HG02840 (cell line): ENCODE measurements at regions not wholly inside any gene's neighbourhood (a gene's known extent, or its start where the extent isn't known, plus 50 kb on each side); places are given as distances from the start of the nearest gene placed in this dataset.

Experiments
- ATAC-seq: cut with Tn5 transposase; IDR thresholded peaks from one replicate; pipeline ENCODE4 v1.9.1; 2021; ENCODE audit warnings: mild to moderate bottlenecking, moderate library complexity, moderate number of reproducible peaks; ENCODE audit not compliant: unreplicated experiment, low FRiP score

DNA sequence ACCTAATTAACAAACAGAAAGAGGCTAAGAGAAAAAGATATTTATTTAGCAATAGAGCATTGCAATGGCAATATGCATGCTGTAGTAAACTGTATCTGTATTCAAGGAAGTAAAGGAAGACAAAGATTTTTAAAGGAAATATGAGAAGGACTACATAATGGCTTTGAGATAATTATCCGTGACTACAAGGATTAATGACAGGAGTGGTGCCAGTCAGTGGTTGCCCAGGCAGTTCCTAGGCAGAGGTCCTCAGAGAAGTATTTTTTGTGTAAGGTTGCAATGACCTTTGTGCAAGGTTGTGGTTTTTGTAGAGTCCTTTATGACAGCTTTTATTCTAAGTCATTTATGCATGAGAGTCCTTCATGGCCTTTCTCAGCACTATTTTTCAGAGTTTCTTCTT lies 711.1 kb upstream of the CHRM3 start:
- no peak for ATAC-seq

DNA sequence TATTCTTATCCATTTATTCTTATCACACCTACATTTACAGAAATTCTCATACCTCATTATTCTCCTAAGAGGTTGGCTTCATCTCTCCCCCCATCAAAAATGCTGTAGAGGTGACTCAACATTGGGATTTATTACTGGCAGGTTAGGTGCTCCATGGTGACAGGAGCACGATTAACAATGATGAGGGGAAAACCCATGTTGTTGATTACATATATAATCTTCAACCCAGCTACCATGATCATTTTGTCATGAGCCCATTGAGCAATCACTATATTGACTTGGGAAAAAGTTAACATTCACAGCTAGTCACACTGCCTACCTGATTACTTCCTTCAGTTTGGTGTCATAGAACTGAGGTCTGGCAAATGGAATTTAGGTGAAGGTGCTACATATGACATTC lies 712.1 kb upstream of the CHRM3 start:
- ATAC-seq: no peak

DNA sequence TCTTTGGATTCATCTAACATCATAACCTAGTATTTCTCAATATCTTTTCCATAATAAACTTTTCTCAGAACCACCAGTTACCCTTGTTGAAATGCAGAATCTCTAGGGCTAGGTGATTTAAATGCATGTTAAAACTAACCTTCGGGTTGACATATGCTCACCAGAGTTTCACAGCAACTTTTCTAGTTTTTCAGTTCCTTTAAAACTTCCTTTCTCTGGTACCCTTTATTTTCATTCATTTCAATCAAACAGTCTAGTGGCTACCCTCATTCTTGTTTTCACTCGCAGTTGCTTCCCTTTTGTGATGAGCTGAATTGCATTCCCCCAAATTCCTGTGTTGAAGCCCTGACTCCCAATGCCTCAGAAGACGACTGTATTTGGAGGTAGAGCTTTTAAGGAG lies 712.8 kb upstream of the CHRM3 start:
- ATAC-seq: no peak

DNA sequence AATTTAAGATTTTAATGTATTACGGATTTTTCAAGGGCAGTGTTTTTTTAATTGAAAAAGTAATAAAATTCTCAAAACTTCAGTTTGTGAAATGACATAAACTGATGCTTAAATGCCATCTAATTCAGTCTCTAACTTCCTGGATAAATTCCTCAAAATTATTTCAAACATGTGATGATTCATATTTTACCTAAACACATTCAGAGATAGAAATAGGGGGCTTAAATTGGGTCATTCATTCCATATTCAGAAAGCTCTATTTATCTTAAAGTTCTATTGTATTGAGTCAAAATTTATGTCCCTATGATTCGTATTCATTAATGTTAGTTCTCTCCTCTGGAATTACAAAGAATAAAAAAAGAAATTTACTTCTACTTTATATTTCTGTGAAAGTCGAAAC lies 713.6 kb upstream of the CHRM3 start:
- ATAC-seq: no peak

DNA sequence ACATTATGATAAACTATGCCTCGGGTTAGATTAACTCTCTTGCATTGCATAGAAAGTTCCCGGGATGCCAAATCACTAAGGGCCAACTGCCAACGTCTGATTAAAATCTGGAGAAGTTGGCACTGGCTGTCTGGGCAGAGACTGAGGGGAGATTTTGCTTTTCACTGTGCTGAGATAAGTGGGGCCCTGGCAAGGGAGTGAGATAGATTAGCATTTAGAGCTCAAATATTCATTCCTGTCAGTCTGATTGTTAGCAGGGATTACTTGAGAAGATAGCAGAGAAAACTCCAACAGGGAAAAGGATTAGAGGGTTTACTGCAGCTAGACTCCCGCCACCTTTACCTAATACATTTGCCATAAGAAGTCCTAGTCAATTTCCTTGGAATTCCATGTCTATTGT lies 714.1 kb upstream of the CHRM3 start:
- no peak for ATAC-seq

DNA sequence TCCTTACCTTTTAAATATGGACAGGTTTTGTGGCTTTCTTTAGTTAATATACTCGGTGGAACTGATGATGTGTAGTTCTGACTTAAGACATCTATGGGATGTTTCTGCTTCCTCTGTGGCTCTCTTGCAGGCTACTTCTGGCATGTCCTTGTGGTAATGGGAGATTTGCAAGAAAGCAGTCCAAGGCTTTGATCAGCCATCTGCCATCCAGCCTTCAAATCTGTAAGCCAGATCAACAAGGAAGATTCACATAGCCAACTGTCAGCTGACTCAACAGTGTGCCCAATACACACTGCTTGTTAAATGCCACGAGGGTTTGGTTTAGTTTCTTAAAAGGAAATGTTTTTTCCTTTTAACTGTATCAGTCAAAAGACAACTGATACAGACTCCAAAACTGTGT lies 722.2 kb upstream of the CHRM3 start:
- no peak for ATAC-seq

DNA sequence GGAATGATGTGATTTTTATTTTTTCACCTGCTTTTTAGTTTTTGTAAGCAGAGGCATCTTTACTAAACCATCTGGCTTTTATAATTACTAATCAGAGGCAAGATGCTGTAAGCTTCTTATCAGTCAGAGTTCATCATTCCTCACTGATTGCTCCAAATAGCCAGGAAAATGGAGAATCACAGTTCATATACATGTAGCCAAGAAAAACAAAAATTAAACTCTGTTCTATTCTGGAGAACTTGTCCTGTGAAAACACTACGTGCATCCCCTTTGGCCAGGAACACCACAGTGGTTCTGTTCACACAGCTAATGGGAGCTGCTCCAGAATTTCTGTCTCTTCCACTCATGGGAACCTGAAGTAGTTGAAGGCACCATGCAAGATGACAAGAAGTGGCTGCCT lies 725.5 kb upstream of the CHRM3 start:
- no peak for ATAC-seq

DNA sequence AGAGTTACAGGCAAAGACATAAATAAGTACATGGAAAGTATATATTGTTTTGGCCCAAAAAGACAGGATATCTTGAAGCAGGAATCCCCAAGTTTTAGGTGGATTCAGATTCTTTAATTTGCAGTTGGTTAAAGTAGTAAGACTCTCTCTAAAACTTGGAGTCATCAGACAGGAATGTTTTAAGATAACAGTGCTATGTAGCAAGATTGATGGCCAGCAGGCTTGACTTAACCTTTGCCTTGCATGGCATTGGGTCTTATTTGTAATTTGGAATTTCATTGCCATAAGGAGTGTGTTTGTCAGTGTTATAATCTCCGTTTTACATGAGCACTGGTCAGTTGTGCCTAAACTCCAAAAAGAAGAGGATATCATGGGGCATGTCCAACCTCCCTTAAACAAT lies 727.6 kb upstream of the CHRM3 start:
- ATAC-seq: no peak

DNA sequence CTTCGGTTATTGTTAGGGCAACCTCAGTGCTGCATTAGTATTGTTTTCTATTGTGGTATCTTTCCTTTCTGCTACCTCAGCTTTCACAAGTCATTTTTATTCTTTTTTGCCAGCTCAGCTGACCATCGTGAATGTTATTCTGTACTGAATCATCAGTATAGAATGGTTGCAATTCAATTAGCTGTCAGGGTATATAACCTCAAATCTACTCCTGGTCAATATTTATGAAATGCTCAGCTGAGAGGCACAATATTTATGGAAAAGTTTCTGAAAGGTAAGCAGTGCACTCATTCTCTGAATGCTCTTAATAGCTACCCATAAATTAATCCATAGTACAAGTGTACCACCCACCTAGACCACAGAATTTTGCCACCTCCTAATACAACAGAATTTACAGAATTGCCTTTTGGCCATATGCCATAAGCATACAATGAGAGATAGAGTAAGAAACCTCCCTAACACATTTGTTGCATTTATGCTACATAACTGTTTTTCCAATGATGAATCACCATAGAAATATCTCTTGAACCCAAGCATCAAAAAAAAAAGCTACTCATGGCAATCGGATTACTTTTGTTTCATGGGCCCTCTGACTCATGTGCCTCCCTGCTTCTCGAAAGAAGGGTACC lies 732.6 kb upstream of the CHRM3 start:
- no peak for ATAC-seq

DNA sequence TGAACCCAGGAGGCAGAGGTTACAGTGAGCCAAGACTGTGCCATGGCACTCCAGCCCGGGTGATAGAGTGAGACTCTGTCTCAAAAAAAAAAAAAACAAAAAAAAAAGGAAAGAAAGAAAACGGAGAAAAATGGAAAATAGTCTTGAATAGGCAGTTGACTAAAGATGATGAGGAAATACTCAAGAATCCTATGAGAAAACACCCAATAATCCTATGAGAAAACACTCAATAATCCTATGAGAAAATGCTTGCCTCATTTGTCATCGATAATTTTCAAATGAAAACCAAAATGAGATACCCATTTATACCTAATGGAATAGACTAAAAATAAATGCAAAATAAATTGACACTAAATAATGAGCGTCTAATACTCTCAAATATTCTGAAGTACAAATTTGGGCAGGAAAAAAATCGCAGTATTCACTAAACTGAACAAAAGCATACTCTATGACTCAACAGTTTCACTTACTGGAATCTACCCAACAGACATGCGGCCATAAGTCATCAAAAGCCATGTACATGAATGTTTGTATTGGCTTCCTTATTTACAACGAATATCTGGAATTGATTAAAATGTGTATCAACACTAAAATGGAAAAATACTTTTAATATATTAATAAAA lies 733.9 kb upstream of the CHRM3 start:
- ATAC-seq: no peak

DNA sequence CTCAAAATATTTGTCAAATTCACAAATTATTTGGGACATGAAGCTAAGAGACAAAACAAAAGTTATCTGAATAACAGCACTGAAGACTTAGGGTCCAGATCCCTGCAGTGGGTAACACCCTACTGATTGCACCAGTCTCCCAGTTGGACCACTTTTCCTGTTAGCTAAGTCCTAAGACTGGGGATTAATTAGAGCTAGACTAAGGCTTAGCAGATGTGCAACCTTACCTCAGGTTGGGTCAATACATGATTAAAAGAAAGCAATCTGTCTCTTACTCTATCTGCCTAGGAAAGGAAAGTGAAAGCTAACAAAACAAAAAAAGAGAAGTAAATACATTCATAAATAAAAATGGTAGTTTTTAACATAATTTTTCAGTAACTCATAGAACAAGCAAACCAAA lies 737.2 kb upstream of the CHRM3 start:
- ATAC-seq: no peak

DNA sequence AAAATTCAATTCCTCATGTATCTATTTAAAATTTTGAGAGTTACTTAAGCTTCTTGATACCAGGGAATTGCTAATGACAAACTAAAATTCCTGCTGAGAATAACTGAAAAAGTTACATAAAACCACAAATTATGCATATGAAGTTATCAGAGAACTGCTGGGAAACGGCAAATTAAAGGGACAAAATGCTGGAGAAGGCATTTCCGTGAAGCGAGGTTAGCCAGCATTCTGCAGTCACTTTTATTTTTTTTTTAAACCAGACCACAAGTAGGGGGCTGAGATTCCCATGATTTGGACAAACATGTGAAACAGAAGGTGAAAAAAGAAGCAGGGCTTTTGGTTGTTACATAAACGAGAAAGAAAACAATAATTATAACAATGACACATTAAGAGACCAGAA lies 737.6 kb upstream of the CHRM3 start:
- ATAC-seq: no peak

DNA sequence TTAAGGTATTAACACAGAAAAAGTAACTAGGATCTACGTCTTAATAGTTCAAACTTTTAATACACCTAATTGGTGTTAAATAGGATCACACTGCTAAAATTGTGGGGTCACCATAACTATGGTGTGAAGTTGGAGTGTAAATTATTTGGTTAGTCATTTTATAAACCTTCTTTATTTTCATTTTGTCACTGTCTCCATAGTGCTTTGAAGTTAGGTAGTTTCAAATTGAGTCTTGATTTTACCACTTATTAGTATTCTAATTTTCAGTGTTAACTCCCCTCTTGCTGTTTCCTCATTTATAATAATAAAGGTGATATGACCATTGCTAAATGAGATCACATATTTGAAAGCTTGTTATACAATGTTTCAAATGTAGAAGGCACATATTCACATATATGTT lies 738.1 kb upstream of the CHRM3 start:
- no peak for ATAC-seq

DNA sequence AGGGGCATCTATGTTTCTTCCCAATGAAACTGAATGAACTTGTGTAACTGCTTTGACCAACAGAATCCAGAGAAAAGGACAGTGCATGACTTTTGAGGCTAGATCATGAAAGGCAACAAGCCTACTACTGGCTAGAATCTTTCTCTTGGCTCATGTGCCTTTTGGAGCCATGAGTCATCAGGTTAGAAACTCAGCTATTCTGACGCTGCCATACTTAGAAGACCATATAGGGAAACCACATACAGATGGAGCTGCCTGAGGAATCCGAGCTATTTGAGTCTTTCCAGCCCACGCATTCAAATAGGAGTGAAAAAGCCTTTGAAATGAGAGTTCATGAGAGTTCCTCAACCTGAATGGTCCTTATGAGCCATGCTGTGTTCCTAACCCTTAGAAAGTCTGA lies 738.5 kb upstream of the CHRM3 start:
- no peak for ATAC-seq

DNA sequence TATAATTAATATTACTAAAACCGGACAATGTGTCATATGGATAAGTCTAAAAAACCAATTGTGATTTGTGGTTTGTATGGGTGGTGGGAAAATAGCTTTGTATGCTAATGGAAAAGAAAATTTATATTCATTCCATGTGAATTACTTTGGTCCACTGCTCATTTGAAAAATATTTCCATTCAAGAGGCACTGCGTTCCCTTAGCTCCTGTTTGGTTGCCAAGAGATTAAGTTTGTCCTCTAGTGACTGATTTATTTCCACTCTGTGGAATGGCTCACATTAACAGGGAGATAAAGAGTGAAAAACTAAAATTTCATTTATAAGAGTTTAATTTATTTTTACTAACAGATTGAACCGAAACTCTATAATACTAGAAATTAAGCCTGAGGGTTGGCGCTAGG lies 744.1 kb upstream of the CHRM3 start:
- no peak for ATAC-seq

DNA sequence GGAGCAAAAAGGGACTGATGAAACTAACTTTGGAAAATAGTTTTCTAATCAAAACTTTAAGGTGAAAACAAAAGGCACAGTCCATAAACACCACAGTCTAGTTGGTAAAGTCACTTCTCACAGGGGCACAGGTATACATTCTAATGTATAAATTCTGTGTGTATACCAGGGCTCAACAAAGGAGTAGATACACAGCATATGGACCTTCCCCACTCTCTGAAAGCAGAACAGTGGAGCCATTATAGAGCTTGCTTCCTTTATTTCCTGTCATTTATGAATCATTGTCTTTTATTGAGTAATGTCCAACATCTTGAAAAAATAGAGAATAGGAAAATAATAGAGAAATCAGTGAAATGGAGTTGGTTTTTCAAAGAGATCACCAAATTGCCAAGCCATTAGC lies 746.5 kb upstream of the CHRM3 start:
- no peak for ATAC-seq

DNA sequence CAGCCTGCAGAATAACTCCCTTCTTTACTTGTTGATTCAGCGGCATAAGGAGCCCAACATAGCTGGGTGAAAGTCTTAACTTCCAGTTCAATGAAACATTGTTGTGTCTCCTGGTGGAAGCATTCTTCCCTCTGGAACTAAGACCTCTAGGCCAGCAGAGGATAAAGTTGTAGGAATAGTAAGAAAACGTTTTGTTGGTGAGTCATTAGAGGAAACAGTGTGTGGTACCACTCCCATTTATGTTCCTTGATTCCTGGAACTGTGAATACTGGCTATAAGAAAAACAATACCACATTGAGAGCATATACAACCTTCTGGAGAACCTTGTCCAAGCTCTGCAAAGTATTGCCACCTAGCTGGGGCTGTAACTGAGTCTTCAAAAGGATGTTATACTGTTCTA lies 737.4 kb upstream of the ZP4 start:
- ATAC-seq: no peak

DNA sequence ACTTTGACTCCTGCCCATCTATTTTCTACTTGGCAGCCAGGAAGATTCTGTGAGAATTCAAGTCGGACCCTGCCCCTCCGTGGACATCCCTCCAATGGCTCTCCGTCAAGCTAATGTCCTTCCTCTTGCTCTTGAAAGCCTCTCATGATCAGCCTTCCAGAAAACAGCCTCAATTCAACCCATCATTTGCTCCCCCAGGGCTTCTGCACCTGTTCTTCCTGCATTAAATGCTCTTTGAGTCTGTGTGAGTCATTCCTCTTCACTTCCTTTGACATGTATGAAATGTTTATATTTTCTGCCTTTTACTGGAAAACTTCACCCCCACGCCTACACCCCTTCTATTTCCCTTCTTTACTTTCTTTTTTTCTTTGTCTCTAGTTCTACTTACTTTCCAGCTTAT lies 734.1 kb upstream of the ZP4 start:
- no peak for ATAC-seq

DNA sequence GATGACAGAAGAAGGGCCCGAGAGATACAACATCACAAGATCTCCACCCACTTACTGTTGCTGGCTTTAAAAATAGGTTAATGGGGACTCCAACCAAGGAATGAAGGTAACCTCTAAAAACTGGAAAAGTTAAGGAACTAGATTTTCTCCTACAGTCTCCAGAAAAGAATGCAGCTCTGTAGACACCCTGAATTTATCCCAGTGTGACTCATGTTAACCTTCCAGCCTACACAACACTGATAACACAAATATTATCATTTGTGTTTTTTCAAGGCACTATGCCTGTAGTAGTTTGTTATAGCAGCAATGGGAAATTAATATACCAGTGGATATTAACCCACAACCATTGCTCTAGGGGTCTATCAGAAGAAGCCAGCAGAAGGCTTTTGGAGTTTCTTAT lies 730.7 kb upstream of the ZP4 start:
- ATAC-seq: no peak

DNA sequence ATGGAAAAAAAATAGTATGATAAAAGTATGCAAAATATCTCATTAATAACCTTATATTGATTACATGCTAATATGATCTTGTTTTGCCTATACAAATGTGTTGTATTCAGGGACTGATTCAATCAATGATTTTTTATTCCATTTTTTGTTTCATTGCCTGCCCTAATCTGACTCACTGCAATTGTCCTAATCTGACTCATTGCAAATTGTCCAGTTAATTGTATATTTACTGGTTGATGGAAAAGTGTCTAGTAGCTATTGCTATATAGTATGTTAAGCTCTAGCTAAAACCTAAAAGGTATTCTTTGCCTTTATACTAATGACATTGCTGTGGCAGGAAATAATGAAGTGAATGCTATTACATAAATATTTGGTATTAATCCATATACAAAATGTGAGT lies 728.9 kb upstream of the ZP4 start:
- ATAC-seq: no peak

DNA sequence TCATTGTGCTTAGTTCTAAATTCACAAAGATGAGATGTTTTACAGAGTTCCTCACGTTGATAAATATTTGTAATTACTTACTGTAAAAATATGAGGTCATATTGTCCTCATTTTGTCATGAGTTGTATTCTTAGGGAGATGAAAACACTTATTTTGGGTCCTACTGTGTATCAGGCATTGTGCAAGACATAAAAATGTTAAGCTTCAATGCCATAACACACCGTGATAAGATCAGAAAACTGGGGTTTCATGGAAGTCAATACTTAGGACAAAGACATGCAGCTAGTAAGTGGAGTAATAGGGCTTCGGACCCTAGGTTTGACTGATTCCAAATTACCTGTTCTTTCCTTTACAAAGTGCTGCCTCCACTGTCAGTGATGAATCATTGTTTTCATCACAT lies 720.7 kb upstream of the ZP4 start:
- ATAC-seq: no peak

DNA sequence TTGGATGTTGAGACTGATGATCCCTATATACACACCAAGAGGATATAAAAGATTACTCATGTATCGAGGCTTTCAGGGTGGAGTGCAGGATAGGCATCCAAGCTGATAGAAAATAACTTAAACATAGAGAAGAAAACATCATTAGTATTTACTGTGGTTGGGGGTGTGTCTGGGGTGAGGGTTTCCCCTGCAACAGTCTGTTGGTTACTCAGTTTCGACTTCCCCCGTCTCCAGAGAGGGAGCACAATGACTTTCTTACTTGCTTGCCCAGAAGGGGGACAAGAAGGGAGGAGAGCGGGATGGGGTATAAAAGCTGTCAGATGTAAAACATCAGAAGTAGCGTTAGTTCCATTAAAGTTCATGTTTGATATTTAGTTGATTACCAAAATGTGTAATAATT lies 717.4 kb upstream of the ZP4 start:
- no peak for ATAC-seq

DNA sequence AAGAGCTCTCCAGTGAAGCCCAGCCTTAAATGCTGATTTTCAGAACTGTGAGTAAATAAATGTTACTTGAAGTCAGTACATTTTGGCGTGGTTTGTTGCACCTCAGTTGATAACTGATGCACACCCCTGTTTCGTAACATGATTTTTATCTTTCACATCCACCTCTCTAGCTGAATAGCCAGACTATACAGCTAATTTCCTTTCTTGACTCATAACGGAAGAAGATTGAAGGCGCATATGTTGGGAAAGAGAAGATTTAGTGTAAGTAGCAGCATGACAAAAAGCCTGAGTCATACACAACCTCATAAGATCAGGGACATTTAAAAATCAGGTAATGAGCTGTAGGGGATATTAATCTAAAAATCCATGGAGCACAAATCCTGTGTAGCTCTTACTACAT lies 716.2 kb upstream of the ZP4 start:
- no peak for ATAC-seq
